Endothelial cell of umbilical vein (primary cell): ENCODE measurements at regions not wholly inside any gene's neighbourhood (a gene's known extent, or its start where the extent isn't known, plus 50 kb on each side); places are given as distances from the start of the nearest gene placed in this dataset.

Experiments used
- BruUV-seq: library from RNA; stranded (reverse); fragments of 400-500 nt; replicated peaks from 2 replicates; lab custom pipeline; 2021; lab: Mats Ljungman, UMichigan
- CTCF ChIA-PET: fragments of 300-600, 350-600 bp; sonication (Branson Sonifier 250); formaldehyde crosslinking; loops from one replicate; lab custom pipeline; 2021; ENCODE audit warnings: antibody characterized with exemption, inconsistent platforms; lab: Charles Lee
- POLR2A ChIA-PET: fragments of 300-600, 350-600 bp; sonication (Branson Sonifier 250); formaldehyde crosslinking; loops from one replicate; lab custom pipeline; 2021; ENCODE audit warnings: antibody characterized with exemption, inconsistent platforms; lab: Charles Lee
- DNase-seq: peaks from one replicate; pipeline ENCODE4 v3.0.0-alpha.2; 2011; ENCODE audit warnings: low read depth, low spot score
- FAIRE-seq: peaks from 2 replicates; lab custom pipeline; 2011; peaks lifted over from hg19 to GRCh38; lab: Jason Lieb, UNC
- H2AFZ ChIP-seq: 2 replicates; pipeline ENCODE4 v1.6.0; 2012; ENCODE audit warnings: low read depth, low read length, control low read depth, inconsistent platforms
- H3K27ac ChIP-seq: 2 replicates; pipeline ENCODE4 v1.5.1; 2011; ENCODE audit warnings: low read depth, mild to moderate bottlenecking, control low read depth, low read length, moderate library complexity; ENCODE audit not compliant: insufficient read depth
- H3K27me3 ChIP-seq, 2 experiments: 2 replicates each; pipeline versions ENCODE4 v1.6.0 to v1.6.1; 2011; ENCODE audit warnings: low read length in 2 of 2, mixed read lengths in 1 of 2; ENCODE audit not compliant: control insufficient read depth in 2 of 2, insufficient read depth in 2 of 2
- H3K36me3 ChIP-seq, 2 experiments: 2 replicates in 1 of 2; 3 replicates in 1 of 2; pipeline ENCODE4 v1.5.1; 2011; ENCODE audit warnings: low read length in 2 of 2, mild to moderate bottlenecking in 1 of 2, moderate library complexity in 1 of 2; ENCODE audit not compliant: control insufficient read depth in 2 of 2, insufficient read depth in 2 of 2; ENCODE audit errors: extremely low read depth in 1 of 2
- H3K4me1 ChIP-seq: 3 replicates; pipeline ENCODE4 v1.5.1; 2011; ENCODE audit warnings: mild to moderate bottlenecking, low read length; ENCODE audit not compliant: control insufficient read depth, insufficient read depth; ENCODE audit errors: extremely low read depth
- H3K4me2 ChIP-seq: 2 replicates; pipeline ENCODE4 v1.6.1; 2011; ENCODE audit warnings: low read length, control low read depth, mixed read lengths; ENCODE audit not compliant: insufficient read depth
- H3K4me3 ChIP-seq, 3 experiments: fragments of 200-600 bp in 1 of 3; sonication (generic), shearing (Covaris generic) in 1 of 3; replicated peaks in 1 of 3; 2 replicates each; pipeline ENCODE4 v1.5.1; 2011 to 2016; ENCODE audit warnings: control low read depth in 3 of 3, low read length in 3 of 3, mild to moderate bottlenecking in 2 of 3, inconsistent platforms in 1 of 3, low read depth in 1 of 3, moderate library complexity in 1 of 3; ENCODE audit not compliant: insufficient read depth in 1 of 3
- H3K79me2 ChIP-seq: 2 replicates; pipeline ENCODE4 v1.6.0; 2012; ENCODE audit warnings: low read length, inconsistent platforms; ENCODE audit not compliant: control insufficient read depth, insufficient read depth
- H3K9ac ChIP-seq: replicated peaks from 2 replicates; pipeline ENCODE3; 2011; ENCODE audit warnings: low read length, control low read depth; ENCODE audit not compliant: insufficient read depth; ENCODE audit errors: extremely low read depth
- H3K9me1 ChIP-seq: replicated peaks from 3 replicates; pipeline ENCODE4 v1.6.0; 2011; ENCODE audit warnings: mild to moderate bottlenecking, low read length; ENCODE audit not compliant: control insufficient read depth, insufficient read depth; ENCODE audit errors: extremely low read depth
- H3K9me3 ChIP-seq: replicated peaks from 2 replicates; pipeline ENCODE4 v1.5.1; 2012; ENCODE audit warnings: low read length, inconsistent platforms; ENCODE audit not compliant: control insufficient read depth, insufficient read depth
- H4K20me1 ChIP-seq: replicated peaks from 2 replicates; pipeline ENCODE3; 2011; ENCODE audit warnings: mild to moderate bottlenecking, low read length; ENCODE audit not compliant: control insufficient read depth, insufficient read depth; ENCODE audit errors: extremely low read depth
- EZH2 ChIP-seq: IDR thresholded peaks from 2 replicates; pipeline ENCODE4 v1.6.1; 2012; ENCODE audit warnings: borderline replicate concordance, low read depth, mild to moderate bottlenecking, moderate library complexity, low read length, inconsistent platforms; ENCODE audit not compliant: severe bottlenecking
- FOS ChIP-seq: IDR thresholded peaks from 2 replicates; pipeline ENCODE4 v1.6.1; 2011; ENCODE audit warnings: mild to moderate bottlenecking, low read length, moderate library complexity, borderline replicate concordance; ENCODE audit not compliant: insufficient read depth
- GATA2 ChIP-seq: IDR thresholded peaks from 2 replicates; pipeline ENCODE4 v1.7.0; 2011; ENCODE audit warnings: low read depth, mild to moderate bottlenecking, moderate library complexity, mixed read lengths, low read length; ENCODE audit not compliant: insufficient read length, insufficient read depth
- JUN ChIP-seq: IDR thresholded peaks from 2 replicates; pipeline ENCODE4 v1.6.1; 2011; ENCODE audit warnings: borderline replicate concordance, low read depth; ENCODE audit not compliant: insufficient read length, insufficient read depth
- MYC ChIP-seq: IDR thresholded peaks from one replicate; pipeline ENCODE4 v1.6.1; 2011; ENCODE audit warnings: mild to moderate bottlenecking, low read depth, low read length
- POLR2A ChIP-seq: IDR thresholded peaks from 2 replicates; pipeline ENCODE4 v1.6.1; 2012; ENCODE audit warnings: low read depth, mild to moderate bottlenecking, control low read depth, low read length
- POLR2AphosphoS5 ChIP-seq: IDR thresholded peaks from 2 replicates; pipeline ENCODE4 v1.6.1; 2012; ENCODE audit warnings: low read depth, mild to moderate bottlenecking, control low read depth, low read length, moderate library complexity; ENCODE audit not compliant: insufficient read depth
- dilution Hi-C: fragments of 300-500 bp; cut with MboI; formaldehyde crosslinking; loops from one replicate; pipeline ENCODE4 v1.15.0; 2019; ENCODE audit warnings: low sequenced_read_pairs; ENCODE audit not compliant: extremely low pct_ligation_motif_present
- intact Hi-C: fragments of 100-400 bp; cut with micrococcal nuclease; formaldehyde crosslinking; loops from one replicate; pipeline ENCODE4 v1.10.0; 2022
- TF ChIP-seq, protein P1 (sequence below), 2 donors: IDR thresholded peaks; 1 replicate in 1 of 2; 2 replicates in 1 of 2; pipeline ENCODE4 v1.5.1; 2011; ENCODE audit warnings: low read length in 2 of 2, mild to moderate bottlenecking in 2 of 2, moderate library complexity in 2 of 2, control low read depth in 1 of 2, inconsistent platforms in 1 of 2, low read depth in 1 of 2; ENCODE audit not compliant: insufficient read depth in 1 of 2; ENCODE audit errors: extremely low read depth in 1 of 2
- TF ChIP-seq, protein P2 (sequence below): IDR thresholded peaks from 2 replicates; pipeline ENCODE4 v1.6.1; 2011; ENCODE audit not compliant: insufficient read depth, insufficient read length

DNA sequence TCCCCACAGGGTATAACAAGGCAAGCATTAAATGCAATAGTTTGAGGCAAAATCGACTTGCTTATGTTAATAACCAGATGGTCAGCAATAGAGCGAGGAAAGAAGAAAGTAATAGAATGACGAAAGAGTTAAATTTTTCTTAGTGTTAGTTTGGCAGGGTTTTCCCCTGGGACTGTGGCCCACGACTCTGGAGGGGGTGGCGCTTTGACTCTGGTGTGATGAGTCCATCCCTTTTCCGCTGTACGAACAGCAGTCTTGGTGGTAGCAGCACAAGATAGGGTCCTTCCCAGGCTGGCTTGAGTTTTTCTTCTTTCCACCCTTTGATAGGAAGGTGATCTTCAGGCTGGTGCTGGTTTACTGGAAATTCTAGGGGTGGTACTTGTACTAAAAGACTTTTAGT, 69.2 kb upstream of the GMDS start:
- no TSS peak for BruUV-seq
- Histone ChIP-seq H2AFZ (no peak overlapping the region), H3K79me2 (no peaks in the 10 kb centered on the region), H3K9me1 (no peaks in the 10 kb centered on the region), H4K20me1 (no peaks in the 10 kb centered on the region), H3K36me3 (no peaks in the 10 kb centered on the region), H3K4me1 (no peaks in the 10 kb centered on the region), H3K9me3 (no peaks in the 10 kb centered on the region), H3K4me3 (no peak overlapping the region), H3K27me3 (no peaks in the 10 kb centered on the region), H3K4me2 (no peak overlapping the region), H3K9ac (no peak overlapping the region), H3K27ac (no peak overlapping the region)
- DNase-seq = no peak
- ChIA-PET CTCF (no interaction called here), POLR2A (no interaction called here)
- dilution Hi-C loops (no loop called here), intact Hi-C loops (no loop called here)
- no peak for TF ChIP-seq POLR2AphosphoS5
- no peak for TF ChIP-seq JUN
- TF ChIP-seq, protein P1, sequence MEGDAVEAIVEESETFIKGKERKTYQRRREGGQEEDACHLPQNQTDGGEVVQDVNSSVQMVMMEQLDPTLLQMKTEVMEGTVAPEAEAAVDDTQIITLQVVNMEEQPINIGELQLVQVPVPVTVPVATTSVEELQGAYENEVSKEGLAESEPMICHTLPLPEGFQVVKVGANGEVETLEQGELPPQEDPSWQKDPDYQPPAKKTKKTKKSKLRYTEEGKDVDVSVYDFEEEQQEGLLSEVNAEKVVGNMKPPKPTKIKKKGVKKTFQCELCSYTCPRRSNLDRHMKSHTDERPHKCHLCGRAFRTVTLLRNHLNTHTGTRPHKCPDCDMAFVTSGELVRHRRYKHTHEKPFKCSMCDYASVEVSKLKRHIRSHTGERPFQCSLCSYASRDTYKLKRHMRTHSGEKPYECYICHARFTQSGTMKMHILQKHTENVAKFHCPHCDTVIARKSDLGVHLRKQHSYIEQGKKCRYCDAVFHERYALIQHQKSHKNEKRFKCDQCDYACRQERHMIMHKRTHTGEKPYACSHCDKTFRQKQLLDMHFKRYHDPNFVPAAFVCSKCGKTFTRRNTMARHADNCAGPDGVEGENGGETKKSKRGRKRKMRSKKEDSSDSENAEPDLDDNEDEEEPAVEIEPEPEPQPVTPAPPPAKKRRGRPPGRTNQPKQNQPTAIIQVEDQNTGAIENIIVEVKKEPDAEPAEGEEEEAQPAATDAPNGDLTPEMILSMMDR (IDR thresholded peaks at IDR 0.05; ENCODE audit: extremely low read depth in 1 of 2, insufficient read depth in 1 of 2, low read depth in 1 of 2, low read length in 2 of 2) = no peak
- TF ChIP-seq FOS = no peak
- TF ChIP-seq EZH2 = no peak
- no peak for TF ChIP-seq POLR2A
- TF ChIP-seq MYC = no peak
- FAIRE-seq = no peak

GRCh38 chr6:2310042-2310441, 64.6 kb upstream of the GMDS start:
- POLR2A ChIA-PET = no interaction called here
- FAIRE-seq = no peak

More at GRCh38 chr6:2310042-2310441, 64.6 kb upstream of the GMDS start:
- intact Hi-C loops = no loop called here
- dilution Hi-C loops = no loop called here
- CTCF ChIA-PET = no interaction called here
- no peak for DNase-seq
- Histone ChIP-seq H3K4me2 (no peak overlapping the region), H3K36me3 (no peaks in the 10 kb centered on the region), H3K9ac (no peak overlapping the region), H3K4me1 (no peaks in the 10 kb centered on the region), H3K4me3 (no peak overlapping the region), H4K20me1 (no peaks in the 10 kb centered on the region), H3K9me1 (no peaks in the 10 kb centered on the region), H3K79me2 (no peaks in the 10 kb centered on the region), H3K9me3 (no peaks in the 10 kb centered on the region), H3K27me3 (no peaks in the 10 kb centered on the region), H2AFZ (no peak overlapping the region), H3K27ac (no peak overlapping the region)
- BruUV-seq = no TSS peak
- TF ChIP-seq MYC = no peak
- no peak for TF ChIP-seq GATA2
- no peak for TF ChIP-seq POLR2AphosphoS5
- TF ChIP-seq, protein P2, sequence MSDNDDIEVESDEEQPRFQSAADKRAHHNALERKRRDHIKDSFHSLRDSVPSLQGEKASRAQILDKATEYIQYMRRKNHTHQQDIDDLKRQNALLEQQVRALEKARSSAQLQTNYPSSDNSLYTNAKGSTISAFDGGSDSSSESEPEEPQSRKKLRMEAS = no peak
- TF ChIP-seq, protein P1 (IDR thresholded peaks at IDR 0.05; ENCODE audit: extremely low read depth in 1 of 2, insufficient read depth in 1 of 2, low read depth in 1 of 2, low read length in 2 of 2) = no peak
- TF ChIP-seq FOS = no peak
- TF ChIP-seq EZH2 = no peak
- TF ChIP-seq POLR2A = no peak
- TF ChIP-seq JUN = no peak
